ENCODE measurements at regions not wholly inside any gene's neighbourhood (a gene's known extent, or its start where the extent isn't known, plus 50 kb on each side); places are given as distances from the start of the nearest gene placed in this dataset.

- TF ChIP-seq, protein P1, sequence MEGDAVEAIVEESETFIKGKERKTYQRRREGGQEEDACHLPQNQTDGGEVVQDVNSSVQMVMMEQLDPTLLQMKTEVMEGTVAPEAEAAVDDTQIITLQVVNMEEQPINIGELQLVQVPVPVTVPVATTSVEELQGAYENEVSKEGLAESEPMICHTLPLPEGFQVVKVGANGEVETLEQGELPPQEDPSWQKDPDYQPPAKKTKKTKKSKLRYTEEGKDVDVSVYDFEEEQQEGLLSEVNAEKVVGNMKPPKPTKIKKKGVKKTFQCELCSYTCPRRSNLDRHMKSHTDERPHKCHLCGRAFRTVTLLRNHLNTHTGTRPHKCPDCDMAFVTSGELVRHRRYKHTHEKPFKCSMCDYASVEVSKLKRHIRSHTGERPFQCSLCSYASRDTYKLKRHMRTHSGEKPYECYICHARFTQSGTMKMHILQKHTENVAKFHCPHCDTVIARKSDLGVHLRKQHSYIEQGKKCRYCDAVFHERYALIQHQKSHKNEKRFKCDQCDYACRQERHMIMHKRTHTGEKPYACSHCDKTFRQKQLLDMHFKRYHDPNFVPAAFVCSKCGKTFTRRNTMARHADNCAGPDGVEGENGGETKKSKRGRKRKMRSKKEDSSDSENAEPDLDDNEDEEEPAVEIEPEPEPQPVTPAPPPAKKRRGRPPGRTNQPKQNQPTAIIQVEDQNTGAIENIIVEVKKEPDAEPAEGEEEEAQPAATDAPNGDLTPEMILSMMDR (IDR thresholded peaks at IDR 0.05; ENCODE audit: low read depth, low read length, poor library complexity, severe bottlenecking), result no peak
- no peak for TF ChIP-seq EZH2phosphoT487 (IDR thresholded peaks at IDR 0.05; ENCODE audit: borderline replicate concordance, low read length)
Measured at GRCh38 chrX:68909945-68910344, 81.1 kb downstream of the EFNB1 start.

Measured in DOHH2 (cell line).